GM18505 (cell line): ENCODE measurements at regions not wholly inside any gene's neighbourhood (a gene's known extent, or its start where the extent isn't known, plus 50 kb on each side); places are given as distances from the start of the nearest gene placed in this dataset.

Experiments
- ATAC-seq: cut with Tn5 transposase; IDR thresholded peaks from one replicate; pipeline ENCODE4 v1.9.1; 2021; ENCODE audit not compliant: unreplicated experiment
- POLR2A ChIP-seq: IDR thresholded peaks from 4 replicates; pipeline ENCODE4 v1.6.1; 2011; ENCODE audit warnings: borderline replicate concordance; ENCODE audit not compliant: insufficient read depth, insufficient read length; ENCODE audit errors: extremely low read depth

GRCh38 chr5:125560476-125561225 is 814.2 kb upstream of the ZNF608 start:
- ATAC-seq: no peak
- no peak for TF ChIP-seq POLR2A

GRCh38 chr5:125564317-125564975 is 818.0 kb upstream of the ZNF608 start:
- TF ChIP-seq POLR2A: no peak
- ATAC-seq: no peak

- TF ChIP-seq POLR2A: no peak
- ATAC-seq: no peak
Measured at GRCh38 chr5:125574491-125575044, 828.1 kb upstream of the ZNF608 start.

- no peak for TF ChIP-seq POLR2A
- no peak for ATAC-seq
Measured at GRCh38 chr5:125575171-125575890, 828.9 kb upstream of the ZNF608 start.

- no peak for ATAC-seq
- no peak for TF ChIP-seq POLR2A
Measured at GRCh38 chr5:125575891-125576505, 829.6 kb upstream of the ZNF608 start.

GRCh38 chr5:125576822-125577221 is 830.4 kb upstream of the ZNF608 start:
- no peak for ATAC-seq
- TF ChIP-seq POLR2A: no peak

GRCh38 chr5:125578551-125578950 is 832.1 kb upstream of the ZNF608 start:
- ATAC-seq: no peak
- TF ChIP-seq POLR2A: no peak

GRCh38 chr5:125579182-125579581 is 832.7 kb upstream of the ZNF608 start:
- no peak for ATAC-seq
- TF ChIP-seq POLR2A: no peak

- no peak for ATAC-seq
- TF ChIP-seq POLR2A: no peak
Measured at GRCh38 chr5:125581311-125581710, 834.9 kb upstream of the ZNF608 start.

- no peak for ATAC-seq
- TF ChIP-seq POLR2A: no peak
Measured at GRCh38 chr5:125582352-125582751, 835.9 kb upstream of the ZNF608 start.

- ATAC-seq: no peak
Measured at GRCh38 chr5:125583321-125584139, 837.1 kb upstream of the ZNF608 start.

GRCh38 chr5:125584140-125584520 is 837.7 kb upstream of the ZNF608 start:
- ATAC-seq: no peak

More at GRCh38 chr5:125583321-125584139, 837.1 kb upstream of the ZNF608 start:
- TF ChIP-seq POLR2A: no peak

More at GRCh38 chr5:125584140-125584520, 837.7 kb upstream of the ZNF608 start:
- no peak for TF ChIP-seq POLR2A
